Liver (tissue), 3 donors: ENCODE measurements at regions not wholly inside any gene's neighbourhood (a gene's known extent, or its start where the extent isn't known, plus 50 kb on each side); places are given as distances from the start of the nearest gene placed in this dataset.

Experiments
- EGR1 ChIP-seq, 2 donors: IDR thresholded peaks; 2 replicates each; pipeline ENCODE4 v1.6.1; 2016 to 2018; ENCODE audit warnings: antibody characterized with exemption in 2 of 2, low read depth in 2 of 2
- RXRA ChIP-seq, 2 donors: IDR thresholded peaks; 2 replicates each; pipeline ENCODE4 v1.6.1; 2017 to 2018; ENCODE audit warnings: antibody characterized with exemption in 2 of 2, mild to moderate bottlenecking in 1 of 2
- YY1 ChIP-seq: IDR thresholded peaks from 2 replicates; pipeline ENCODE4 v1.6.1; 2016; ENCODE audit warnings: antibody characterized with exemption, mild to moderate bottlenecking
- TF ChIP-seq, protein P1 (sequence below): fragments of 150-350 bp; IDR thresholded peaks from 2 replicates; pipeline ENCODE4 v1.5.1; 2017; ENCODE audit warnings: improper control_type of control experiment, low read depth, low read length; ENCODE audit not compliant: missing input control
- TF ChIP-seq, protein P2 (sequence below): IDR thresholded peaks from 2 replicates; pipeline ENCODE4 v1.6.1; 2016; ENCODE audit warnings: antibody characterized with exemption
- TF ChIP-seq, protein P3 (sequence below): IDR thresholded peaks from 2 replicates; pipeline ENCODE4 v1.6.1; 2016; ENCODE audit warnings: antibody characterized with exemption, mild to moderate bottlenecking
- donor health status: healthy.
- donor health status: healthy.

DNA sequence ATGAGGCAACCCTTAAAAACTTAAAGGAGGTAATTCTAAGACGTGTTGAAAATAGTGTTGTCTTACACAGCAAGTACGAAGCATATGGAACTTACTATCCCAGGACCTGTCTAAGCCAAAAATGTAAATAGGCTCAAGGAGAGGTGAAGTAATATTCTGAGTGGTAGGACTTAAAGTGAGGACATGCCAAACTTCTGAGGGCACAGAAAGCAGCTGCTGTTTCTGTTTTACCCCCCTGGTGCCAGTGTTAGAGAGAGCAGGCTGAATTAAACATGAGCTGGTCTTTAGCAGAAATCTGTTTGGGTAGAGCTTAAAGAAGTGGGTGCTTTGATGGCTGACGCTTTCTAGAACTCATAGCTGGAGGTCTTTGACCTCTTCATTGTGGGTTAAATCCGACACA, 149.7 kb upstream of the NPHP3 start:
- TF ChIP-seq, protein P1, sequence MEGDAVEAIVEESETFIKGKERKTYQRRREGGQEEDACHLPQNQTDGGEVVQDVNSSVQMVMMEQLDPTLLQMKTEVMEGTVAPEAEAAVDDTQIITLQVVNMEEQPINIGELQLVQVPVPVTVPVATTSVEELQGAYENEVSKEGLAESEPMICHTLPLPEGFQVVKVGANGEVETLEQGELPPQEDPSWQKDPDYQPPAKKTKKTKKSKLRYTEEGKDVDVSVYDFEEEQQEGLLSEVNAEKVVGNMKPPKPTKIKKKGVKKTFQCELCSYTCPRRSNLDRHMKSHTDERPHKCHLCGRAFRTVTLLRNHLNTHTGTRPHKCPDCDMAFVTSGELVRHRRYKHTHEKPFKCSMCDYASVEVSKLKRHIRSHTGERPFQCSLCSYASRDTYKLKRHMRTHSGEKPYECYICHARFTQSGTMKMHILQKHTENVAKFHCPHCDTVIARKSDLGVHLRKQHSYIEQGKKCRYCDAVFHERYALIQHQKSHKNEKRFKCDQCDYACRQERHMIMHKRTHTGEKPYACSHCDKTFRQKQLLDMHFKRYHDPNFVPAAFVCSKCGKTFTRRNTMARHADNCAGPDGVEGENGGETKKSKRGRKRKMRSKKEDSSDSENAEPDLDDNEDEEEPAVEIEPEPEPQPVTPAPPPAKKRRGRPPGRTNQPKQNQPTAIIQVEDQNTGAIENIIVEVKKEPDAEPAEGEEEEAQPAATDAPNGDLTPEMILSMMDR, result no peak
- TF ChIP-seq YY1 (no peak), EGR1 (IDR thresholded peaks at IDR 0.05; ENCODE audit: low read depth in 2 of 2) (no peak), RXRA (IDR thresholded peaks at IDR 0.05) (no peak)
- TF ChIP-seq, protein P2, sequence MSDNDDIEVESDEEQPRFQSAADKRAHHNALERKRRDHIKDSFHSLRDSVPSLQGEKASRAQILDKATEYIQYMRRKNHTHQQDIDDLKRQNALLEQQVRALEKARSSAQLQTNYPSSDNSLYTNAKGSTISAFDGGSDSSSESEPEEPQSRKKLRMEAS, result no peak
- TF ChIP-seq, protein P3, sequence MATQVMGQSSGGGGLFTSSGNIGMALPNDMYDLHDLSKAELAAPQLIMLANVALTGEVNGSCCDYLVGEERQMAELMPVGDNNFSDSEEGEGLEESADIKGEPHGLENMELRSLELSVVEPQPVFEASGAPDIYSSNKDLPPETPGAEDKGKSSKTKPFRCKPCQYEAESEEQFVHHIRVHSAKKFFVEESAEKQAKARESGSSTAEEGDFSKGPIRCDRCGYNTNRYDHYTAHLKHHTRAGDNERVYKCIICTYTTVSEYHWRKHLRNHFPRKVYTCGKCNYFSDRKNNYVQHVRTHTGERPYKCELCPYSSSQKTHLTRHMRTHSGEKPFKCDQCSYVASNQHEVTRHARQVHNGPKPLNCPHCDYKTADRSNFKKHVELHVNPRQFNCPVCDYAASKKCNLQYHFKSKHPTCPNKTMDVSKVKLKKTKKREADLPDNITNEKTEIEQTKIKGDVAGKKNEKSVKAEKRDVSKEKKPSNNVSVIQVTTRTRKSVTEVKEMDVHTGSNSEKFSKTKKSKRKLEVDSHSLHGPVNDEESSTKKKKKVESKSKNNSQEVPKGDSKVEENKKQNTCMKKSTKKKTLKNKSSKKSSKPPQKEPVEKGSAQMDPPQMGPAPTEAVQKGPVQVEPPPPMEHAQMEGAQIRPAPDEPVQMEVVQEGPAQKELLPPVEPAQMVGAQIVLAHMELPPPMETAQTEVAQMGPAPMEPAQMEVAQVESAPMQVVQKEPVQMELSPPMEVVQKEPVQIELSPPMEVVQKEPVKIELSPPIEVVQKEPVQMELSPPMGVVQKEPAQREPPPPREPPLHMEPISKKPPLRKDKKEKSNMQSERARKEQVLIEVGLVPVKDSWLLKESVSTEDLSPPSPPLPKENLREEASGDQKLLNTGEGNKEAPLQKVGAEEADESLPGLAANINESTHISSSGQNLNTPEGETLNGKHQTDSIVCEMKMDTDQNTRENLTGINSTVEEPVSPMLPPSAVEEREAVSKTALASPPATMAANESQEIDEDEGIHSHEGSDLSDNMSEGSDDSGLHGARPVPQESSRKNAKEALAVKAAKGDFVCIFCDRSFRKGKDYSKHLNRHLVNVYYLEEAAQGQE, result no peak
